ENCODE measurements at regions not wholly inside any gene's neighbourhood (a gene's known extent, or its start where the extent isn't known, plus 50 kb on each side); places are given as distances from the start of the nearest gene placed in this dataset.
A peak's percentile ranks its signal among the peaks of the same experiment; 100 is the strongest.

- no peak for DNase-seq
These were observed 564.1 kb downstream of the EFNB2 start for GRCh38 chr13:105971312-105971711.

- no peak for DNase-seq
These were observed 565.7 kb downstream of the EFNB2 start for GRCh38 chr13:105969761-105970160.

- no peak for DNase-seq
These were observed 569.6 kb downstream of the EFNB2 start for GRCh38 chr13:105965910-105966309.

- DNase-seq, result no peak
These were observed 573.4 kb downstream of the EFNB2 start for GRCh38 chr13:105962080-105962479.

GRCh38 chr13:105961438-105961837, 574.0 kb downstream of the EFNB2 start:
- DNase-seq, result no peak

- no peak for DNase-seq
These were observed 575.1 kb downstream of the EFNB2 start for GRCh38 chr13:105960326-105960725.

GRCh38 chr13:105959876-105960275, 575.6 kb downstream of the EFNB2 start:
- DNase-seq, result no peak

- DNase-seq, result no peak
These were observed 577.6 kb downstream of the EFNB2 start for GRCh38 chr13:105957769-105958438.

GRCh38 chr13:105956921-105957320, 578.5 kb downstream of the EFNB2 start:
- DNase-seq, result no peak

GRCh38 chr13:105952973-105953290, 582.5 kb downstream of the EFNB2 start:
- no peak for DNase-seq

- no peak for DNase-seq
These were observed 583.1 kb downstream of the EFNB2 start for GRCh38 chr13:105952233-105952972.

GRCh38 chr13:105948143-105948542, 587.3 kb downstream of the EFNB2 start:
- no peak for DNase-seq

- no peak for DNase-seq
These were observed 594.6 kb downstream of the EFNB2 start for GRCh38 chr13:105940882-105941281.

GRCh38 chr13:105937451-105937850, 598.0 kb downstream of the EFNB2 start:
- no peak for DNase-seq

GRCh38 chr13:105936816-105937215, 598.6 kb downstream of the EFNB2 start:
- DNase-seq, result no peak

- no peak for DNase-seq
These were observed 606.0 kb downstream of the EFNB2 start for GRCh38 chr13:105929505-105929904.

- DNase-seq, result no peak
These were observed 606.6 kb downstream of the EFNB2 start for GRCh38 chr13:105928901-105929300.

GRCh38 chr13:105928048-105928447, 607.4 kb downstream of the EFNB2 start:
- DNase-seq, result no peak

GRCh38 chr13:105925496-105925895, 610.0 kb downstream of the EFNB2 start:
- DNase-seq, result no peak

GRCh38 chr13:105921711-105922110, 613.8 kb downstream of the EFNB2 start:
- DNase-seq, result no peak

- peak in 1 of 2 experiments; percentile 39 for DNase-seq
These were observed 615.1 kb downstream of the EFNB2 start for GRCh38 chr13:105920370-105920769.

GRCh38 chr13:105918842-105919741, 616.4 kb downstream of the EFNB2 start:
- peak in 1 of 2 experiments; percentile 52 for DNase-seq

GRCh38 chr13:105915146-105915850, 620.2 kb downstream of the EFNB2 start:
- no peak for DNase-seq
